Gastrocnemius medialis (tissue), 4 donors: ENCODE measurements at regions not wholly inside any gene's neighbourhood (a gene's known extent, or its start where the extent isn't known, plus 50 kb on each side); places are given as distances from the start of the nearest gene placed in this dataset.

Experiments used
- ATAC-seq, 2 donors: fragments of 150-250 bp; one replicate each; pipeline ENCODE4 v1.9.1; 2016
- DNase-seq, 2 donors: peaks; one replicate each; pipeline ENCODE4 v3.0.0-alpha.2; 2019
- H3K27ac ChIP-seq, 4 donors: fragments of 200-600 bp; sonication (generic); 1 replicate in 1 of 4; 2 replicates in 3 of 4; pipeline ENCODE4 v1.5.1; 2016 to 2018; ENCODE audit warnings: mild to moderate bottlenecking in 2 of 4, moderate library complexity in 1 of 4
- H3K27me3 ChIP-seq, 3 donors: fragments of 200-600 bp; sonication (generic) in 2 of 3; 1 replicate in 1 of 3; 2 replicates in 2 of 3; pipeline versions ENCODE4 v1.5.1 to v1.6.0; 2016 to 2019; ENCODE audit warnings: mild to moderate bottlenecking in 1 of 3, moderate library complexity in 1 of 3
- H3K36me3 ChIP-seq, 2 donors: fragments of 200-600 bp; sonication (generic) in 1 of 2; one replicate each; pipeline ENCODE4 v1.5.1; 2017 to 2018
- H3K4me1 ChIP-seq, 2 donors: fragments of 200-600 bp; sonication (generic) in 1 of 2; one replicate each; pipeline ENCODE4 v1.5.1; 2016 to 2017; ENCODE audit warnings: mild to moderate bottlenecking in 2 of 2
- H3K4me3 ChIP-seq, 4 donors: fragments of 200-600 bp; sonication (generic) in 3 of 4; 1 replicate in 1 of 4; 2 replicates in 3 of 4; pipeline ENCODE4 v1.5.1; 2016 to 2019; ENCODE audit warnings: mild to moderate bottlenecking in 2 of 4
- H3K9me3 ChIP-seq, 3 donors: fragments of 200-600 bp; sonication (generic) in 2 of 3; 1 replicate in 1 of 3; 2 replicates in 2 of 3; pipeline ENCODE4 v1.5.1; 2016 to 2019
- POLR2A ChIP-seq, 2 donors: fragments of 450-650 bp; IDR thresholded peaks; one replicate each; pipeline ENCODE4 v1.6.1; 2017; ENCODE audit warnings: antibody characterized with exemption in 2 of 2, mild to moderate bottlenecking in 2 of 2, moderate library complexity in 2 of 2
- in situ Hi-C, 4 donors: fragments of 200-750 bp; cut with MboI; loops; one replicate each; pipeline versions ENCODE4 v1.15.0 to v1.8.0; 2017; ENCODE audit warnings: low sequenced_read_pairs in 4 of 4
- intact Hi-C: fragments of 100-400 bp; cut with DNase I; formaldehyde crosslinking; loops from one replicate; pipeline ENCODE4 v1.15.1; 2023; ENCODE audit warnings: low total_unique reads
- TF ChIP-seq, protein P1 (sequence below), 5 experiments: fragments of 450-650 bp in 3 of 5; fragments of 200-600 bp in 2 of 5; sonication (generic) in 2 of 5; IDR thresholded peaks in 4 of 5; conservative IDR thresholded peaks in 1 of 5; 1 replicate in 4 of 5; 2 replicates in 1 of 5; pipeline ENCODE4 v1.5.1; 2016 to 2019; ENCODE audit warnings: antibody characterized with exemption in 5 of 5, mild to moderate bottlenecking in 3 of 5, moderate library complexity in 3 of 5

DNA sequence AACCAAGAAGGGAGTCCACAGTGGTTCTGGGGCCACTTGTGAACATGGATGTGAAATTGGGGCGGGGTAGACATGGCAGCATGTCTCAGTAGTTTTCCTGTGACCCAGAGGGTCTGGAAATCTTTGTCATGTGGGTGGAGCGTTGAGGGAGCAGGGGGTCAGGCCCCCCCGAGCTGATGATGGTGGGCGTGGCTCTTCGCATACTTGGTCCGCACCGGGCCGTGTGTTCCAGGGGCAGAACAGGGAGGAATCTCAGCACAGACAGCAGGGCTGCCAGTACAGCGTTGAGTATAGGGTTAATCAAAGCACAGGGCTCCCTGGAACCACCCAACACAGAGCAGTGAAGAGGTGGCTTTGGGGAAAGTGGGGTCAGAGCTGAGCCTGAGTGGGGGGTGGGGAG is 267.5 kb downstream of the SEC14L1 start:
- H3K9me3 ChIP-seq, result no peaks in the 10 kb centered on the region
- H3K36me3 ChIP-seq, result no peaks in the 10 kb centered on the region
- H3K4me3 ChIP-seq, result no peak overlapping the region
- ATAC-seq (no peak), DNase-seq (no peak)
- peak overlapping the region; percentile 3 to 80 (median 64) for H3K27ac ChIP-seq
- intact Hi-C loops, result no loop called here
- peaks cover 36 to 70% of the 10 kb centered on the region in 2 donors for H3K4me1 ChIP-seq
- no peaks in the 10 kb centered on the region for H3K27me3 ChIP-seq
- TF ChIP-seq, protein P1, sequence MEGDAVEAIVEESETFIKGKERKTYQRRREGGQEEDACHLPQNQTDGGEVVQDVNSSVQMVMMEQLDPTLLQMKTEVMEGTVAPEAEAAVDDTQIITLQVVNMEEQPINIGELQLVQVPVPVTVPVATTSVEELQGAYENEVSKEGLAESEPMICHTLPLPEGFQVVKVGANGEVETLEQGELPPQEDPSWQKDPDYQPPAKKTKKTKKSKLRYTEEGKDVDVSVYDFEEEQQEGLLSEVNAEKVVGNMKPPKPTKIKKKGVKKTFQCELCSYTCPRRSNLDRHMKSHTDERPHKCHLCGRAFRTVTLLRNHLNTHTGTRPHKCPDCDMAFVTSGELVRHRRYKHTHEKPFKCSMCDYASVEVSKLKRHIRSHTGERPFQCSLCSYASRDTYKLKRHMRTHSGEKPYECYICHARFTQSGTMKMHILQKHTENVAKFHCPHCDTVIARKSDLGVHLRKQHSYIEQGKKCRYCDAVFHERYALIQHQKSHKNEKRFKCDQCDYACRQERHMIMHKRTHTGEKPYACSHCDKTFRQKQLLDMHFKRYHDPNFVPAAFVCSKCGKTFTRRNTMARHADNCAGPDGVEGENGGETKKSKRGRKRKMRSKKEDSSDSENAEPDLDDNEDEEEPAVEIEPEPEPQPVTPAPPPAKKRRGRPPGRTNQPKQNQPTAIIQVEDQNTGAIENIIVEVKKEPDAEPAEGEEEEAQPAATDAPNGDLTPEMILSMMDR (IDR thresholded peaks at IDR 0.05 in 4 of 5, conservative IDR thresholded peaks at IDR 0.05 in 1 of 5), result no peak
- TF ChIP-seq POLR2A (IDR thresholded peaks at IDR 0.05), result no peak
- in situ Hi-C loops, result no loop called here

- intact Hi-C loops, result no loop called here
- in situ Hi-C loops, result no loop called here
- DNase-seq, result no peak
These were observed 268.8 kb downstream of the SEC14L1 start for GRCh38 chr17:77409282-77410161.

DNA sequence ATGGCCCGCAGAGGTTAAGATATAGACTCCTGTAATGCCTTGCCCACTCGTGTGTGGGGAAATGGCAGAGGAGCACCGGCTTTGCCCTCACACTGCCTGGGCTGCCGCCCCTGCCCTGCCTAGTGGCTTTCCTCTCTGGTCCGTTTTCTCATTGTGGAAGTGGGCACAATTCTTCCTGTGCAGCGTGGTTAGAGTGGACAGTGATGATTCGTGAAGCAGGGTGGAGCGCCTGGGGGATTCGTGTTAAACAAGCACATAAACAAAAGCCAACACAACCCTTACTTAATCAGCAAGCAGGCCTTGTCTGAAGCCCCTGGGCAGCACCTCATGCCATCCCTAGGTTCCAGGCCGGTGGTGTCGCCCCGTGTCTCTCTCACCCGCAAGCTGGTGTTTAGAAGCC is 269.7 kb downstream of the SEC14L1 start:
- H3K4me3 ChIP-seq, result no peak overlapping the region
- no peaks in the 10 kb centered on the region for H3K36me3 ChIP-seq
- peaks cover 51 to 74% of the 10 kb centered on the region in 2 donors for H3K4me1 ChIP-seq
- H3K27ac ChIP-seq, result peak overlapping the region in 3 of 4 donors; percentile 62 to 80 (median 65)
- TF ChIP-seq POLR2A (IDR thresholded peaks at IDR 0.05), result no peak
- TF ChIP-seq, protein P1 (IDR thresholded peaks at IDR 0.05 in 4 of 5, conservative IDR thresholded peaks at IDR 0.05 in 1 of 5), result no peak
- in situ Hi-C loops, result no loop called here
- ATAC-seq (no peak), DNase-seq (no peak)
- H3K27me3 ChIP-seq, result no peaks in the 10 kb centered on the region
- intact Hi-C loops, result no loop called here
- H3K9me3 ChIP-seq, result no peaks in the 10 kb centered on the region

More at GRCh38 chr17:77409282-77410161, 268.8 kb downstream of the SEC14L1 start:
- Histone ChIP-seq H3K4me1 (peaks cover 46 to 78% of the 10 kb centered on the region in 2 donors), H3K9me3 (no peaks in the 10 kb centered on the region), H3K27ac (peak overlapping the region; percentile 54 to 80 (median 64)), H3K27me3 (no peaks in the 10 kb centered on the region), H3K4me3 (peak overlapping the region in 2 of 4 donors; percentile 2 to 20), H3K36me3 (no peaks in the 10 kb centered on the region)
- TF ChIP-seq, protein P1 (IDR thresholded peaks at IDR 0.05 in 4 of 5, conservative IDR thresholded peaks at IDR 0.05 in 1 of 5), result no peak
- TF ChIP-seq POLR2A (IDR thresholded peaks at IDR 0.05), result no peak
- ATAC-seq, result peak in 1 of 2 donors; percentile 21

DNA sequence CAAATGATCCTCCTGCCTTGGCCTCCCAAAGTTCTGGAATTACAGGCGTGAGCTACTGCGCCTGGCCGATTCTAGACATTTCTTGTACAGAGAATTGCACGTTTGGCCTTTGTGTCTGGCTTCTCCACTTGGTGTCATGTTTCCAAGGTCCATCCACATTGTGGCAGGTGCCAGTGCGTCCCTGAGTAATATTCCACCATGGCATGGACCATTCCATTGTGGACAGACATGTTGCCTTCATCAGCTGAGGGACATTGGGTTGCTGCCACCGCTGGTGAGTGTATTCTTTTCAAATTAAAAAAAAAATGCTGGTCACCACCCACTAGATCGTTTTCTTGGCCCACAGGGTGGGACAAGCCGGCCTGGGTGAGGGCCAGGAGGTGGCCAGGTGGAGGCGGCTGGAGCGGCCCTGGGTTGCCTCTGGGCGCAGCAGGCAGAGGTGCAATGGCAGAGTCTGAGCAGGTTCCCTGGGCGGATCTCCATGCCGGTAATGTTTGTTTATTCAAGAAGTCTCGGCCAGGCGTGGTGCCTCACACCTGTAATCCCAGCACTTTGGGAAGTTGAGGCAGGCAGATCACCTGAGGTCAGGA is 274.1 kb downstream of the SEC14L1 start:
- DNase-seq, result no peak
- Histone ChIP-seq H3K27me3 (no peaks in the 10 kb centered on the region), H3K4me1 (peaks cover 32 to 49% of the 10 kb centered on the region in 2 donors), H3K36me3 (no peaks in the 10 kb centered on the region), H3K4me3 (no peak overlapping the region), H3K9me3 (no peaks in the 10 kb centered on the region), H3K27ac (no peak overlapping the region)
- intact Hi-C loops (no loop called here), in situ Hi-C loops (no loop called here)
- ATAC-seq, result no peak
- no peak for TF ChIP-seq POLR2A (IDR thresholded peaks at IDR 0.05)
- TF ChIP-seq, protein P1 (IDR thresholded peaks at IDR 0.05 in 4 of 5, conservative IDR thresholded peaks at IDR 0.05 in 1 of 5), result no peak
